ENCODE measurements at regions not wholly inside any gene's neighbourhood (a gene's known extent, or its start where the extent isn't known, plus 50 kb on each side); places are given as distances from the start of the nearest gene placed in this dataset.

DNA sequence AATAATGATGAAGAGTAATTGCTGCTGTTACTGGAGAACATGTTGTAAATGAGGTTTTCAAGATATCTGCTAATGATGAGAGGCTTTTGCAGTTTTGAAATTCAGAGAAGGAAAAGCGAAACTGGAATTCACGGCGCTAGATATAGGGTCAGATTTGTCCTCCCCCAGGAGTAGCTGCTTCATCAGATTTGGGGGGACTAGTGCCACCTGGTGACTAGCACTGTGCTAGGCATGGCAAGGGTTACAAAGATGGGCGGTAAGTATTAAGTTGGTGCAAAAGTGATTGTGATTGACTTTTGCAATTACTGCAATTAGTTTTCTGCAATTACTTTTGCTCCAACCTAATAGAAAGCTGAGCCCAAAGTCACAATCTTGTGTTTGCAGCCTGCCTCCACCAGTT, 879.9 kb upstream of the TENM4 start:
- no peak for ATAC-seq

GRCh38 chr11:80320226-80320625, 879.4 kb upstream of the TENM4 start:
- no peak for ATAC-seq
- TF ChIP-seq TOX (CRISPR knock-in tag; IDR thresholded peaks at IDR 0.05; ENCODE audit: borderline replicate concordance) (no peak), RARB (CRISPR knock-in tag; IDR thresholded peaks at IDR 0.05) (no peak), PPARA (CRISPR knock-in tag; IDR thresholded peaks at IDR 0.05; ENCODE audit: borderline replicate concordance) (no peak), TSHZ2 (CRISPR knock-in tag; IDR thresholded peaks at IDR 0.05) (no peak), TCF4 (CRISPR knock-in tag; IDR thresholded peaks at IDR 0.05; ENCODE audit: borderline replicate concordance) (no peak), ESRRG (CRISPR knock-in tag; IDR thresholded peaks at IDR 0.05) (no peak), CSDC2 (CRISPR knock-in tag; IDR thresholded peaks at IDR 0.05) (no peak), ARNTL (CRISPR knock-in tag; IDR thresholded peaks at IDR 0.05; ENCODE audit: borderline replicate concordance, low read depth) (no peak)

More for the DNA sequence above, 879.9 kb upstream of the TENM4 start:
- TF ChIP-seq, protein P1, sequence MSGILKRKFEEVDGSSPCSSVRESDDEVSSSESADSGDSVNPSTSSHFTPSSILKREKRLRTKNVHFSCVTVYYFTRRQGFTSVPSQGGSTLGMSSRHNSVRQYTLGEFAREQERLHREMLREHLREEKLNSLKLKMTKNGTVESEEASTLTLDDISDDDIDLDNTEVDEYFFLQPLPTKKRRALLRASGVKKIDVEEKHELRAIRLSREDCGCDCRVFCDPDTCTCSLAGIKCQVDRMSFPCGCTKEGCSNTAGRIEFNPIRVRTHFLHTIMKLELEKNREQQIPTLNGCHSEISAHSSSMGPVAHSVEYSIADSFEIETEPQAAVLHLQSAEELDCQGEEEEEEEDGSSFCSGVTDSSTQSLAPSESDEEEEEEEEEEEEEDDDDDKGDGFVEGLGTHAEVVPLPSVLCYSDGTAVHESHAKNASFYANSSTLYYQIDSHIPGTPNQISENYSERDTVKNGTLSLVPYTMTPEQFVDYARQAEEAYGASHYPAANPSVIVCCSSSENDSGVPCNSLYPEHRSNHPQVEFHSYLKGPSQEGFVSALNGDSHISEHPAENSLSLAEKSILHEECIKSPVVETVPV (CRISPR knock-in tag; IDR thresholded peaks at IDR 0.05) = no peak
- no peak for TF ChIP-seq ZNF70 (CRISPR knock-in tag; IDR thresholded peaks at IDR 0.05)
- no peak for TF ChIP-seq CSDC2 (CRISPR knock-in tag; IDR thresholded peaks at IDR 0.05)
- no peak for TF ChIP-seq ZC3H10 (CRISPR knock-in tag; IDR thresholded peaks at IDR 0.05)
- no peak for TF ChIP-seq ZNF8 (CRISPR knock-in tag; IDR thresholded peaks at IDR 0.05)
- no peak for TF ChIP-seq OSR1 (CRISPR knock-in tag; IDR thresholded peaks at IDR 0.05)
- TF ChIP-seq ZNF565 (CRISPR knock-in tag; conservative IDR thresholded peaks at IDR 0.05; ENCODE audit: low read depth) = no peak
- TF ChIP-seq, protein P2, sequence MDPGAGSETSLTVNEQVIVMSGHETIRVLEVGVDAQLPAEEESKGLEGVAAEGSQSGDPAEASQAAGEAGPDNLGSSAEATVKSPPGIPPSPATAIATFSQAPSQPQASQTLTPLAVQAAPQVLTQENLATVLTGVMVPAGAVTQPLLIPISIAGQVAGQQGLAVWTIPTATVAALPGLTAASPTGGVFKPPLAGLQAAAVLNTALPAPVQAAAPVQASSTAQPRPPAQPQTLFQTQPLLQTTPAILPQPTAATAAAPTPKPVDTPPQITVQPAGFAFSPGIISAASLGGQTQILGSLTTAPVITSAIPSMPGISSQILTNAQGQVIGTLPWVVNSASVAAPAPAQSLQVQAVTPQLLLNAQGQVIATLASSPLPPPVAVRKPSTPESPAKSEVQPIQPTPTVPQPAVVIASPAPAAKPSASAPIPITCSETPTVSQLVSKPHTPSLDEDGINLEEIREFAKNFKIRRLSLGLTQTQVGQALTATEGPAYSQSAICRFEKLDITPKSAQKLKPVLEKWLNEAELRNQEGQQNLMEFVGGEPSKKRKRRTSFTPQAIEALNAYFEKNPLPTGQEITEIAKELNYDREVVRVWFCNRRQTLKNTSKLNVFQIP (CRISPR knock-in tag; IDR thresholded peaks at IDR 0.05; ENCODE audit: borderline replicate concordance, low read depth) = no peak
- TF ChIP-seq, protein P3, sequence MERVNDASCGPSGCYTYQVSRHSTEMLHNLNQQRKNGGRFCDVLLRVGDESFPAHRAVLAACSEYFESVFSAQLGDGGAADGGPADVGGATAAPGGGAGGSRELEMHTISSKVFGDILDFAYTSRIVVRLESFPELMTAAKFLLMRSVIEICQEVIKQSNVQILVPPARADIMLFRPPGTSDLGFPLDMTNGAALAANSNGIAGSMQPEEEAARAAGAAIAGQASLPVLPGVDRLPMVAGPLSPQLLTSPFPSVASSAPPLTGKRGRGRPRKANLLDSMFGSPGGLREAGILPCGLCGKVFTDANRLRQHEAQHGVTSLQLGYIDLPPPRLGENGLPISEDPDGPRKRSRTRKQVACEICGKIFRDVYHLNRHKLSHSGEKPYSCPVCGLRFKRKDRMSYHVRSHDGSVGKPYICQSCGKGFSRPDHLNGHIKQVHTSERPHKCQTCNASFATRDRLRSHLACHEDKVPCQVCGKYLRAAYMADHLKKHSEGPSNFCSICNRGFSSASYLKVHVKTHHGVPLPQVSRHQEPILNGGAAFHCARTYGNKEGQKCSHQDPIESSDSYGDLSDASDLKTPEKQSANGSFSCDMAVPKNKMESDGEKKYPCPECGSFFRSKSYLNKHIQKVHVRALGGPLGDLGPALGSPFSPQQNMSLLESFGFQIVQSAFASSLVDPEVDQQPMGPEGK (CRISPR knock-in tag; IDR thresholded peaks at IDR 0.05; ENCODE audit: borderline replicate concordance) = no peak
- TF ChIP-seq TCF4 (CRISPR knock-in tag; IDR thresholded peaks at IDR 0.05; ENCODE audit: borderline replicate concordance) = no peak
- no peak for TF ChIP-seq ESRRG (CRISPR knock-in tag; IDR thresholded peaks at IDR 0.05)
- no peak for TF ChIP-seq GLIS3 (CRISPR knock-in tag; IDR thresholded peaks at IDR 0.05)
- TF ChIP-seq PPARA (CRISPR knock-in tag; IDR thresholded peaks at IDR 0.05; ENCODE audit: borderline replicate concordance) = no peak
- no peak for TF ChIP-seq RARB (CRISPR knock-in tag; IDR thresholded peaks at IDR 0.05)
- TF ChIP-seq TOX (CRISPR knock-in tag; IDR thresholded peaks at IDR 0.05; ENCODE audit: borderline replicate concordance) = no peak

DNA sequence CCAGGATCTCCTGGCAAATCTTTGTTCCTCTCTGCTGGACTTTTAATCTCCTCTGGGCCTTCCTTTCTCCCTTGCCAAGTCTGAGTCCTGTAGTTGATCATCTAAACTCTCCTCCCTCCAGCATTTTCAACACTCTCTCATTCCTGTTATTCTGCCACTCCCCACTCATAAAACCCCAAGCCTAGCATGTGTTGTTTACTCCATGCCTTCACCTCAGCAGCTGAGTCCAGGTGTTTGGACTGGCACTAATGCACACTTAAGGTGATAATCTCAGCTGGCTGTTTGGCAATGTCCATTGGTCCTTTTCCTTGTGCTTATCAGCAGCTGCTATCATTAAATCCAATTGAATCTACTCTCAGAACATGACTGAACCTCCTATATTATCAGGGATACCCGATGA, 876.8 kb upstream of the TENM4 start:
- TF ChIP-seq ISL1 (CRISPR knock-in tag; IDR thresholded peaks at IDR 0.05) (no peak), ESRRG (CRISPR knock-in tag; IDR thresholded peaks at IDR 0.05) (no peak), BACH2 (CRISPR knock-in tag; IDR thresholded peaks at IDR 0.05; ENCODE audit: borderline replicate concordance) (no peak), GLIS3 (CRISPR knock-in tag; IDR thresholded peaks at IDR 0.05) (no peak), CSDC2 (CRISPR knock-in tag; IDR thresholded peaks at IDR 0.05) (no peak), TOX (CRISPR knock-in tag; IDR thresholded peaks at IDR 0.05; ENCODE audit: borderline replicate concordance) (no peak), ZNF565 (CRISPR knock-in tag; conservative IDR thresholded peaks at IDR 0.05; ENCODE audit: low read depth) (no peak), CREB5 (CRISPR knock-in tag; IDR thresholded peaks at IDR 0.05; ENCODE audit: low read depth) (no peak), TSHZ2 (CRISPR knock-in tag; IDR thresholded peaks at IDR 0.05) (no peak), ZNF70 (CRISPR knock-in tag; IDR thresholded peaks at IDR 0.05) (no peak), OSR1 (CRISPR knock-in tag; IDR thresholded peaks at IDR 0.05) (no peak), TCF4 (CRISPR knock-in tag; IDR thresholded peaks at IDR 0.05; ENCODE audit: borderline replicate concordance) (no peak), ZFP3 (CRISPR knock-in tag; IDR thresholded peaks at IDR 0.05) (no peak), RARB (CRISPR knock-in tag; IDR thresholded peaks at IDR 0.05) (no peak)
- TF ChIP-seq, protein P3 (CRISPR knock-in tag; IDR thresholded peaks at IDR 0.05; ENCODE audit: borderline replicate concordance) = no peak

More for the DNA sequence above, 876.8 kb upstream of the TENM4 start:
- no peak for ATAC-seq

Measured in SK-N-SH treated with all-trans-retinoic acid at 6 μM for 48 hours (cell line).